Kidney (tissue), 13 donors: ENCODE measurements at regions not wholly inside any gene's neighbourhood (a gene's known extent, or its start where the extent isn't known, plus 50 kb on each side); places are given as distances from the start of the nearest gene placed in this dataset.

Source experiments
- DNase-seq, 5 donors: peaks; one replicate each; pipeline ENCODE4 v3.0.0-alpha.2; 2013 to 2020
- FAIRE-seq: peaks from 2 replicates; lab custom pipeline; 2012; peaks lifted over from hg19 to GRCh38; lab: Jason Lieb, UNC
- H3K27ac ChIP-seq, 2 donors: one replicate each; pipeline ENCODE4 v1.7.0; 2013; ENCODE audit warnings: low read depth in 2 of 2, low read length in 2 of 2, inconsistent platforms in 1 of 2
- H3K27me3 ChIP-seq: one replicate; pipeline ENCODE4 v1.7.1; 2013; ENCODE audit warnings: low read length, inconsistent platforms; ENCODE audit not compliant: control insufficient read depth, insufficient read depth
- H3K36me3 ChIP-seq, 3 donors: one replicate each; pipeline versions ENCODE4 v1.7.0 to v1.7.1; 2013; ENCODE audit warnings: low read length in 3 of 3, control low read depth in 1 of 3, inconsistent platforms in 1 of 3; ENCODE audit not compliant: insufficient read depth in 3 of 3, control insufficient read depth in 2 of 3
- H3K4me1 ChIP-seq, 3 donors: one replicate each; pipeline versions ENCODE4 v1.7.0 to v1.7.1; 2013; ENCODE audit warnings: low read length in 3 of 3, inconsistent platforms in 1 of 3, low read depth in 1 of 3; ENCODE audit not compliant: control insufficient read depth in 2 of 3, insufficient read depth in 2 of 3
- H3K4me3 ChIP-seq, 3 donors: one replicate each; pipeline versions ENCODE4 v1.7.0 to v1.8.1; 2013; ENCODE audit warnings: low read length in 3 of 3, control low read depth in 1 of 3, inconsistent platforms in 1 of 3
- H3K9ac ChIP-seq, 3 donors: one replicate each; pipeline versions ENCODE4 v1.7.0 to v1.7.1; 2013; ENCODE audit warnings: low read length in 3 of 3, control low read depth in 1 of 3, inconsistent platforms in 1 of 3
- H3K9me3 ChIP-seq, 3 donors: one replicate each; pipeline versions ENCODE4 v1.7.0 to v1.7.1; 2013; ENCODE audit warnings: low read length in 3 of 3, control low read depth in 1 of 3, inconsistent platforms in 1 of 3; ENCODE audit not compliant: control insufficient read depth in 2 of 3, insufficient read depth in 1 of 3
- CTCF ChIP-seq: IDR thresholded peaks from 3 replicates; pipeline ENCODE4 v1.5.1; 2012; ENCODE audit warnings: mild to moderate bottlenecking, moderate library complexity, borderline replicate concordance; ENCODE audit not compliant: insufficient read depth; ENCODE audit errors: extremely low read depth
- intact Hi-C: fragments of 100-400 bp; cut with DNase I; formaldehyde crosslinking; loops from one replicate; pipeline ENCODE4 v1.11.1; 2022
- donor health status: control.
- donor health status: control.
- donor health status: control.
- donor health status: control.
- donor health status: control.
- donor health status: DM: yes; HTN: yes; CAD: no.
- donor health status: Normal renal cell carcinoma (clear cell type).

DNA sequence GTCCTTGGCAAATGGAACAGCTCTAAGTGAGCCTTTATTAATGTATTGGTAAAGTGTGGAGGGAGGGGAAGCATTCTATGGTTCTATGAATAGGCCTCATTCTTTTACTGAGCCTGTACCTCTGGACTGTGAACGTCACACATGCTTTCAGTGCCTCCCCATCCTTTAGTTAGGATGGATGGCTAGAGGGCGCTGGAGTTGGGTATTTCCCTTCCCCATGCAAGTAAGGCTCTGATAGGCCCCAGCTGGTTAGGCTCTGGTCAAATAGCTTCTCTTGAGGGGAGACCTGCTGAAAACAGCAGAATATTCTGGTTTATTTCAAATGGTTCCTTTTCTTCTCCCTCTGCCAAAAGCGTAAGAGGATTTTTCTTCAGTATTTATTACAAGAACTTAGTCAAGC is 860.9 kb upstream of the MDGA2 start:
- FAIRE-seq: no peak
- no peak for TF ChIP-seq CTCF

GRCh38 chr14:48527832-48528231 is 852.4 kb upstream of the MDGA2 start:
- intact Hi-C loops: no loop called here
- Histone ChIP-seq H3K4me3 (no peak overlapping the region), H3K9me3 (no peaks in the 10 kb centered on the region), H3K36me3 (no peaks in the 10 kb centered on the region), H3K4me1 (no peaks in the 10 kb centered on the region), H3K27me3 (no peaks in the 10 kb centered on the region), H3K27ac (no peak overlapping the region), H3K9ac (no peak overlapping the region)
- DNase-seq (no peak), FAIRE-seq (no peak)
- TF ChIP-seq CTCF: no peak

More for the DNA sequence above, 860.9 kb upstream of the MDGA2 start:
- DNase-seq: peak in 2 of 5 donors; percentile 0 to 14
- no peak overlapping the region for H3K4me3 ChIP-seq
- no peaks in the 10 kb centered on the region for H3K4me1 ChIP-seq
- H3K27ac ChIP-seq: no peak overlapping the region
- H3K9me3 ChIP-seq: no peaks in the 10 kb centered on the region
- intact Hi-C loops: no loop called here
- no peaks in the 10 kb centered on the region for H3K36me3 ChIP-seq
- H3K9ac ChIP-seq: no peak overlapping the region
- no peaks in the 10 kb centered on the region for H3K27me3 ChIP-seq

GRCh38 chr14:48526307-48526706 is 850.9 kb upstream of the MDGA2 start:
- Histone ChIP-seq H3K27ac (no peak overlapping the region), H3K4me3 (no peak overlapping the region), H3K36me3 (no peaks in the 10 kb centered on the region), H3K9ac (no peak overlapping the region), H3K27me3 (no peaks in the 10 kb centered on the region), H3K9me3 (no peaks in the 10 kb centered on the region), H3K4me1 (no peaks in the 10 kb centered on the region)
- intact Hi-C loops: no loop called here
- FAIRE-seq (no peak), DNase-seq (no peak)
- TF ChIP-seq CTCF: no peak

- Histone ChIP-seq H3K4me3 (no peak overlapping the region), H3K36me3 (no peaks in the 10 kb centered on the region), H3K27me3 (no peaks in the 10 kb centered on the region), H3K9ac (no peak overlapping the region), H3K27ac (no peak overlapping the region), H3K4me1 (no peaks in the 10 kb centered on the region), H3K9me3 (no peaks in the 10 kb centered on the region)
- intact Hi-C loops: no loop called here
- FAIRE-seq (no peak), DNase-seq (no peak)
- TF ChIP-seq CTCF: no peak
Observed at GRCh38 chr14:48504921-48505320, 829.5 kb upstream of the MDGA2 start.
